Smooth muscle cell (in vitro differentiated cells): ENCODE measurements at regions not wholly inside any gene's neighbourhood (a gene's known extent, or its start where the extent isn't known, plus 50 kb on each side); places are given as distances from the start of the nearest gene placed in this dataset.
A peak's percentile ranks its signal among the peaks of the same experiment; 100 is the strongest.

Experiments
- DNase-seq: peaks from one replicate; lab custom pipeline; 2025; ENCODE audit not compliant: unreplicated experiment; lab: John Stamatoyannopoulos, UW
- H2AFZ ChIP-seq: fragments of 200-600 bp; sonication (generic); 2 replicates; pipeline ENCODE4 v1.6.0; 2016; ENCODE audit warnings: antibody characterized with exemption, low read depth, mild to moderate bottlenecking
- H3F3A ChIP-seq: fragments of 200-600 bp; sonication (generic); 2 replicates; pipeline ENCODE4 v1.6.0; 2017; ENCODE audit warnings: antibody characterized with exemption, low read depth
- H3K27ac ChIP-seq: fragments of 200-600 bp; sonication (generic); 2 replicates; pipeline ENCODE4 v1.5.1; 2016; ENCODE audit warnings: low read depth, mild to moderate bottlenecking
- H3K27me3 ChIP-seq: fragments of 200-600 bp; sonication (generic); 2 replicates; pipeline ENCODE4 v1.6.1; 2016; ENCODE audit warnings: low read depth, mild to moderate bottlenecking
- H3K36me3 ChIP-seq: fragments of 200-600 bp; sonication (generic); 2 replicates; pipeline ENCODE4 v1.5.1; 2016; ENCODE audit warnings: low read depth
- H3K4me1 ChIP-seq: fragments of 200-600 bp; sonication (generic); 2 replicates; pipeline ENCODE4 v1.5.1; 2016; ENCODE audit warnings: low read depth
- H3K4me2 ChIP-seq: fragments of 200-600 bp; sonication (generic); 2 replicates; pipeline ENCODE4 v1.6.0; 2016; ENCODE audit warnings: mild to moderate bottlenecking
- H3K4me3 ChIP-seq: fragments of 200-600 bp; sonication (generic); 2 replicates; pipeline ENCODE4 v1.5.1; 2016; ENCODE audit warnings: mild to moderate bottlenecking
- H3K79me2 ChIP-seq: fragments of 200-600 bp; sonication (generic); 2 replicates; pipeline ENCODE4 v1.6.0; 2016; ENCODE audit warnings: low read depth, mild to moderate bottlenecking
- H3K9ac ChIP-seq: fragments of 200-600 bp; sonication (generic); 2 replicates; pipeline ENCODE4 v1.6.0; 2016; ENCODE audit warnings: low read depth
- H3K9me3 ChIP-seq: fragments of 200-600 bp; sonication (generic); replicated peaks from 2 replicates; pipeline ENCODE4 v1.5.1; 2016; ENCODE audit warnings: low read depth
- H4K20me1 ChIP-seq: fragments of 200-600 bp; sonication (generic); 2 replicates; pipeline ENCODE4 v1.6.0; 2016; ENCODE audit warnings: low read depth
- WGBS: methylation state at CpG from one replicate; pipeline ENCODE4 v1.1.7; 2016; ENCODE audit warnings: low lambda C conversion rate; 5-methylcytosine and 5-hydroxymethylcytosine counted together
- TF ChIP-seq, protein P1 (sequence below): fragments of 200-600 bp; sonication (generic); IDR thresholded peaks from 2 replicates; pipeline ENCODE4 v1.5.1; 2017; ENCODE audit warnings: borderline replicate concordance, mild to moderate bottlenecking, antibody characterized with exemption; ENCODE audit not compliant: insufficient read depth, poor library complexity, severe bottlenecking

- peak overlapping the region; percentile 44 for H3K27ac ChIP-seq
- no peaks in the 10 kb centered on the region for H3F3A ChIP-seq
- H2AFZ ChIP-seq = no peak overlapping the region
- peak overlapping the region; percentile 16 for H3K4me2 ChIP-seq
- peaks cover 17% of the 10 kb centered on the region for H3K4me1 ChIP-seq
- no peak overlapping the region for H3K9ac ChIP-seq
- H4K20me1 ChIP-seq = no peaks in the 10 kb centered on the region
- no peaks in the 10 kb centered on the region for H3K79me2 ChIP-seq
- H3K9me3 ChIP-seq = no peaks in the 10 kb centered on the region
- no peaks in the 10 kb centered on the region for H3K27me3 ChIP-seq
- H3K36me3 ChIP-seq = no peaks in the 10 kb centered on the region
- no peak overlapping the region for H3K4me3 ChIP-seq
- TF ChIP-seq, protein P1, sequence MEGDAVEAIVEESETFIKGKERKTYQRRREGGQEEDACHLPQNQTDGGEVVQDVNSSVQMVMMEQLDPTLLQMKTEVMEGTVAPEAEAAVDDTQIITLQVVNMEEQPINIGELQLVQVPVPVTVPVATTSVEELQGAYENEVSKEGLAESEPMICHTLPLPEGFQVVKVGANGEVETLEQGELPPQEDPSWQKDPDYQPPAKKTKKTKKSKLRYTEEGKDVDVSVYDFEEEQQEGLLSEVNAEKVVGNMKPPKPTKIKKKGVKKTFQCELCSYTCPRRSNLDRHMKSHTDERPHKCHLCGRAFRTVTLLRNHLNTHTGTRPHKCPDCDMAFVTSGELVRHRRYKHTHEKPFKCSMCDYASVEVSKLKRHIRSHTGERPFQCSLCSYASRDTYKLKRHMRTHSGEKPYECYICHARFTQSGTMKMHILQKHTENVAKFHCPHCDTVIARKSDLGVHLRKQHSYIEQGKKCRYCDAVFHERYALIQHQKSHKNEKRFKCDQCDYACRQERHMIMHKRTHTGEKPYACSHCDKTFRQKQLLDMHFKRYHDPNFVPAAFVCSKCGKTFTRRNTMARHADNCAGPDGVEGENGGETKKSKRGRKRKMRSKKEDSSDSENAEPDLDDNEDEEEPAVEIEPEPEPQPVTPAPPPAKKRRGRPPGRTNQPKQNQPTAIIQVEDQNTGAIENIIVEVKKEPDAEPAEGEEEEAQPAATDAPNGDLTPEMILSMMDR = peak; percentile 77
- 61% methylated on average over 13 of the region's 13 CpGs for WGBS
- no peak for DNase-seq
Measured at GRCh38 chr1:30379684-30380624, 343.4 kb downstream of the MATN1 start.

DNA sequence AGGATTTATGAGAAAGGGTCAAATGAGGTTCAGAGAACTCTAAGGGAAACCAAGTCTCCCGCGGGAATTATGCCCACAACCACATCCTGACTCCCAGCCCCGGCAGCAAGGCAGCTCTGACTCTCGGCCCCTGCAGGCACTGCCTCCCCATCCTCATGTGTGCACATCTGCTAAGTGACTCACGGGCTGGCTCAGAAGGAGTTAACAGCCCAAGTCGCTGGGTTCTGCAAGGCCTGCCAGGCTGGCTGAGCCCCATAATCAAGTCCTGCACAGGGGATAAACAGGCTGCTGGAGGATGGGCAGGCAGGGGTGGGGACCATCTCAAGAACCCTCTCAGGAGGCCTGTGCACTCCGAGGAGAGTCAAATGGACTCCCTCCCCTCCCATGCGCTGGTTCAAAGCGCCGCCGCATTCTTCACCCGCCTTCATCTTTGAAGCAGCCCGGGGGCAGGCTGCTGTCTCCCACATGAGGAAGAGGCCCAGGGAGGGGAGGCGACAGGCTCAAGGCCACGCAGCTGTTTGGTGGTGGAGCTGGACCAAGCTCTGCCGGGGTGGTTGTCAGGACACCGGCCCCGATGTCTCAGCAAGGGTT, 344.3 kb downstream of the MATN1 start:
- H3K4me1 ChIP-seq = peaks cover 11% of the 10 kb centered on the region
- H3K27ac ChIP-seq = peak overlapping the region; percentile 44

DNA sequence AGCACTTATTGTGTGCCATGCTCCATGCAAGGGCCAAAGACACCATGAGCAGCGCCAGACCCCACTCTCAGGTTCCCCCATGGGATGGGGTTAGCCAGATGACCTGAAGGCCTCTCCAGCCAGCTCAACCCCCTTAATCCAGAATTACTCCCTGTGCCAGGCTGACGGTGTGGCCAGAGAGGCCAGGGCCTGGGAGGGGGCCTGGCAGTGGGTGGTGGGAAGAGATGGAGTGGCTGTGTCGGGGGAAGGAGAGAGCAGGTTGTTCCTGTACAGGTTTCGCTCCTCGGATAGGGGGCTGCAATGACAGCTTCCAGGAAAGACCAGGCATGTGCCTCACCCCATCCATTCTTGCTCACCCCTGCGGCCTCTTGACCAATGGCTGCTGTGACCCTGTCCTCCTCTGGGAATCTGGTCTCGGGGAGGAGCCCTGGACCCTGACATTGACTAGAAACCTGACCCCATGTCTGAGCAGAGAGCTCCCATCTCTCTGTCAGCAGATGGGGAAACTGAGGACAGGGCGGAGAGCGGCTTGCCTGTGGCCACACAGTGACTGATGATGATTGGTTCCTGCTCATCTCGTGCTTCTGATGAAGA, 345.3 kb downstream of the MATN1 start:
- H3K4me1 ChIP-seq = peaks cover 11% of the 10 kb centered on the region
- no peak for DNase-seq
- H3K9me3 ChIP-seq = no peaks in the 10 kb centered on the region
- TF ChIP-seq, protein P1 = no peak
- no peak overlapping the region for H3K27ac ChIP-seq
- no peak overlapping the region for H3K9ac ChIP-seq
- H3K79me2 ChIP-seq = no peaks in the 10 kb centered on the region
- 85% methylated on average over 10 of the region's 10 CpGs for WGBS
- no peaks in the 10 kb centered on the region for H3K36me3 ChIP-seq
- H3F3A ChIP-seq = no peaks in the 10 kb centered on the region
- H2AFZ ChIP-seq = no peak overlapping the region
- H3K4me2 ChIP-seq = no peak overlapping the region
- no peaks in the 10 kb centered on the region for H3K27me3 ChIP-seq
- no peak overlapping the region for H3K4me3 ChIP-seq
- no peaks in the 10 kb centered on the region for H4K20me1 ChIP-seq

More for the DNA sequence above, 344.3 kb downstream of the MATN1 start:
- H3F3A ChIP-seq = no peaks in the 10 kb centered on the region
- no peaks in the 10 kb centered on the region for H4K20me1 ChIP-seq
- H3K9me3 ChIP-seq = no peaks in the 10 kb centered on the region
- no peak overlapping the region for H3K4me3 ChIP-seq
- no peak overlapping the region for H3K9ac ChIP-seq
- H3K79me2 ChIP-seq = no peaks in the 10 kb centered on the region
- H3K27me3 ChIP-seq = no peaks in the 10 kb centered on the region
- WGBS = 32% methylated on average over 18 of the region's 18 CpGs
- no peak for DNase-seq
- H2AFZ ChIP-seq = no peak overlapping the region
- H3K36me3 ChIP-seq = no peaks in the 10 kb centered on the region
- TF ChIP-seq, protein P1 = no peak
- H3K4me2 ChIP-seq = peak overlapping the region; percentile 16
